ENCODE measurements at regions not wholly inside any gene's neighbourhood (a gene's known extent, or its start where the extent isn't known, plus 50 kb on each side); places are given as distances from the start of the nearest gene placed in this dataset.

DNA sequence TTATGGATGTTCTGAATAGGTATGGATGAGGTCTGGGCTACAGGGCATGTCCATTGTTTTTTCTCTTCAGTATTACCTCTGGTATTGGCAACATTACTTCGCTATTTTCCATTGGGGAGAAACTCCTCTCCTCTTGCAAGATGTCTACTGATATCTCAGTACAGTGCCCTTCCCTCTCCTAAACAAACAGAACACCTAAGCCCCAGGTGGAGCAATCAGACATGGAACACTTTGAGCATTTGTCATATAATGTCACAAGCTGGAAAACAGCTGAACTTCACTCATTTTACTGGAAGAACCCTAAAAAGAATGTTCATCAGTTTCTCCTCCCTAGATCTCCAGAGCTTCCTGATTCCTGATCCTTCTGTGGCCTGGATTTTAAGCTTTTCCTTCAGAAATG lies 339.8 kb downstream of the FRK start:
- no peak for DNase-seq (ENCODE audit: low read depth)

DNA sequence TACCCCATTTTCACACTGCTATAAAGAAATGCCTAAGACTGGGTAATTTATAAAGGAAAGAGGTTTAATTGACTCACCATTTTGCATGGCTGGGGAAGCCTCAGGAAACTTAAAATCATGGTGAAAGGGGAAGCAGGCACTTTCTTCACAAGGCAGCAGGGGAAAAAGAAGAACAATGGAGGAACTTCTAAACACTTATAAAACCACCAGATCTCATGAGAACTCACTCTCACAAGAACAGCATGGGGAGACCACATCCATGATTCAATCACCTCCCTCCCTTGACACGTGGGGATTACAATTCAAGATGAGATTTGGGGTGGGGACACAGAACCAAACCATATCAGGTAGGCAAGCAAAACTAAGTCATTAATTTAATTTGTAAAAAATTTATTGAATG lies 343.2 kb downstream of the FRK start:
- DNase-seq (ENCODE audit: low read depth) = no peak

DNA sequence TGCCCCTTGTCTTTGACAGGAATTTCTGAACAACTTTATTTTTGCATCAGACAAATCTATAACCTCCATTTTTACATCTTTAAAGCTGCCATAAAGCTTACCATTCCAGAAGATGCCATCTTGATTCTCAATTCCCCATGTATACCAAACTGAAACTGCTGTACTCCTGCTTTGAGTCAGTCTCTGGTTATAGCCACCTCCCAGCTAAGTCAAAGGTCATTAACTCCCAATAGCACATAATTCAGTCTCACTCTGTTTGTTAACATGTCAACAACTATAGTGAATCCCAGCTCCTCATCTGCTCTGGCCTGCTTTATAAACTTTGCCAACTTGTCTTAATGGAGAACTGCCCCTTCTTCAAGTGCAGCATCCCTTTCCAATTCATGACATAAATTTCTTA lies 343.6 kb downstream of the FRK start:
- no peak for DNase-seq (ENCODE audit: low read depth)

DNA sequence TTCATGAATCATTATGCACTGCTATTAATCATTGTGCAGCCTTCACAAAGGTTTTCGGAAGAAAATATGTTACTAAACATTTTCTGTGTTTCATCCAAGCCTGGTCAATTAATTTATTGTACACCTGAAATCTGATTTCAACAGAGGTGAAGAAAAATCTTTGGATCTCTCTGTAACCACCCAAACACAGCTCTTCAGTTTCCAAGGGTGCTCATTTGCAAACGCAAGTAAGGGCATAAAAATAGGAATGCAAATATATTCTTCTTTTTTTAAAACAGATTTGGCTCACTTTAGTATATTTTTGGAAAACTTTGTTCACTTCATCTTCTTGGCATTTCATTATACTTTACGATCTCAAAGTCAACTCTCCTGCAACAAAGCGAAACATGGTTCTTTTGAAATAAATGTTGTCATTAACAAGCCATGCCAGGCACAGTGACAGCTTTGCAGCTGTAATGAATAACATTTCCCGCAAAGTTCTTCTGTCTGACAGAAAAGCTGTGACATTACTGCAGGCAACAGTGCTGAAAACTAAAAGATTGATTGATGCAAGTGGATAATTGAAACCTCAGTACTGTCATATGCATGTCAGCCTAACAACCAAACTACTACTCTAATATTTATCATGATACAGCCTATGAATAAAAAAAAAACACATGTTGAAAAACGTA lies 348.3 kb downstream of the FRK start:
- no peak for DNase-seq (ENCODE audit: low read depth)

DNA sequence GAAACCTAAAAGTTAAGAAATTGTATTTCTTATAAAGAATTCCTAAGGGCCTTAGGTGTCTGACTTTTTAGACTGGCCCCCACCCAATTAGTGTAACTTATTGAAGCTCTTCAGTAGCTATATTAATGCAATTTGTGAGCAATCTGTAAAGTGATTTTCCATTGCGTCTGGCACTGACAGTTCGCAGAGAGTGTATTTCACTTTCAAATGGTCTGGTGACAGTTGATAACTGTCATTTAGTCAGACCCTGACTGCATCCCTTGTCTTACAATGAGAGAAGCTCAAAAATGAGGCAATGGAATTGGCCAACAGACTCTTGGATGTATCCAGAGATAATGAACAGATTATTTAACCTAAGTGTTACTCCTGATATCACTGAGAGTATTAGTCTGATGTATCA lies 351.8 kb downstream of the FRK start:
- no peak for DNase-seq (ENCODE audit: low read depth)

DNA sequence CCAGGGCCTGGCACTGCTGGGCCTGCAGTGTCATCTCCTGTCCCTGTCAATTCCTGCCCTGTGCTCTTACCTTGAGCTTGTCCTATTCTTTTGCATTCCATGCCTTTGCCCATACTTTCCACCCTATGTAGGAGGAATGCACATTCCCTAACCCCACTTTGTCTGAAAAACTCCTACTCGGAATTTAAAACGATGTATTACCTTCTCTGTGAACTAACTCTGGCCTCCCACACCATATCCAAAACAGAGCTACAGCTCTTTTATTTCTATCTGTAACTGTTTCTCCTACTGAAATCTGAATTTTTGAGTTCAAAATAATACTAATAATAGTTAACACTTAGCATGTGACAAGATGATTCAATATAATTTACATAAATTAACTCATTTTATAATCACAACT lies 353.7 kb downstream of the FRK start:
- DNase-seq (ENCODE audit: low read depth) = no peak

DNA sequence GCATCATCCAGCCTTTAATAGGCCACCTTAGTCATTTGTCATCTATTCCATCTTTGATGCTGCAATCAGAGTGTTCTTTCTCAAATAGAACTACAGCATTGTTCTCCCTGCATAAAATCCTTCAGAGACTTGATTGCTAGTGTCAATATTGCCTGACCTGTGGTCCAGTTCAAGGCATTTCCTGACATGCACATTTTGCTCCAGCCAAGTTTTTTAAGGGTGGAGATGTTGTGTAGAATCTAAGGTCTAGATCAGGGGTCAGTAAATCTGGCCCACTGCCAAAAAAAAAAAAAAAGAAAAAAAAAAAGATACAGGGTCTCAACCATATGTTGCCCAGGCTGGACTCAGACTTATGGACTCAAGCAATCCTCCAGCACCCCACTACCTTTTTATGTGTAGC lies 354.4 kb downstream of the FRK start:
- no peak for DNase-seq (ENCODE audit: low read depth)

DNA sequence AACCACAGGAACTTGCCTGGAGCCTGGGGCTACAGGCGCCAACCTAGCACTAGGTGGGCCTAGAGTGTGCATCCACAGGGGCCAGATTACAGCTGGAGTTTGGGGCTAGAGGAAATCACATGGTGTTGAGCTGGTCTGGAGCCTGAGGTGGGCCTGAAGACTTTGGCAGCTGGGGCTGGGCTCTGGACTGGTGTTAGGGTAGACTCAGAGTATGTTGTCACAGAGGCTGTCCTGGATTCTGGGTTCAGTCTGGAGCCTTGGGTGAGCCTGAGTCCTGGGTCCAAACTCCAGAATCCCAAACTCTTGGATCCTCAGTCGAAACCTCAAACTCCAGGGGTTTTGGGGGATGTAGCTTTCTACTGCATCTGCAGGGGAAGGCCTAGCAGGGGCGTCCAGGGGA lies 356.7 kb downstream of the FRK start:
- no peak for DNase-seq (ENCODE audit: low read depth)

DNA sequence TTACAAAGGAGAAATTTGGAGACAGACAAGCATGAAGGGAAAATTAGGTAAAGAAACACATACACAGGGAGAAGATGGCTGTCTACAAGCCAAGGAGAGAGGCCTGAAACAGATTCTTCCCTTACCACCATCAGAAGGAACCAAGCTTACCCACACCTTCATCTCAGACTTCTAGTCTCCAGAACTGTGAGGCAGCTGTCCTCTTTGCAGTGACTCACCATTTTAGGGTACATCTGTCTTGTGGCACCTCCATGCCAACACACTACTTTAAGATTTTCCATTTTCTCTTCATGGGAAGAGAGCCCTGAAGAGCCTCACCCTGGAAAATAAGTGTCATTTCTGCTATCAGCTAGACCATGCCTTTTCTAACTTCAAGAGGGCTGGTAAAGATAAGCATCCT lies 369.3 kb downstream of the FRK start:
- DNase-seq (ENCODE audit: low read depth) = no peak

DNA sequence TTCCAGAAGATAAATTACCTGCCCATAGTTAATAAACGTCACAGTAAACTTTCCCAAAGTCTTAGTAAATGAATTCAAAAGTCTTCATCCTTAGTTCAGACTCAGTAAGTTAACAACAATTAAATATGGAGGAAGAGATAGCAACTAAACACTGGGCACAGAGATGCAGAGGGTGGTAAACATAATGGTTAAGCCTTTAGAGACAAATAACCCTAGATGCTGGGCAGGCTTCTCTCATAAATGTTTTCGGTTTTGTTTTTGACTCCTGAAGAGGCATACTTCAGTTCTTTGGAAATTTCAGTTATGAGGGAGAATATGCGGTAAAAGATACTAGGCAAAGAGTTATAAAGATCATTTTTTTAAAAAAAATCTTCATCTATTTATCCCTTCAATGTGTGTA lies 369.8 kb downstream of the FRK start:
- DNase-seq (ENCODE audit: low read depth) = no peak

DNA sequence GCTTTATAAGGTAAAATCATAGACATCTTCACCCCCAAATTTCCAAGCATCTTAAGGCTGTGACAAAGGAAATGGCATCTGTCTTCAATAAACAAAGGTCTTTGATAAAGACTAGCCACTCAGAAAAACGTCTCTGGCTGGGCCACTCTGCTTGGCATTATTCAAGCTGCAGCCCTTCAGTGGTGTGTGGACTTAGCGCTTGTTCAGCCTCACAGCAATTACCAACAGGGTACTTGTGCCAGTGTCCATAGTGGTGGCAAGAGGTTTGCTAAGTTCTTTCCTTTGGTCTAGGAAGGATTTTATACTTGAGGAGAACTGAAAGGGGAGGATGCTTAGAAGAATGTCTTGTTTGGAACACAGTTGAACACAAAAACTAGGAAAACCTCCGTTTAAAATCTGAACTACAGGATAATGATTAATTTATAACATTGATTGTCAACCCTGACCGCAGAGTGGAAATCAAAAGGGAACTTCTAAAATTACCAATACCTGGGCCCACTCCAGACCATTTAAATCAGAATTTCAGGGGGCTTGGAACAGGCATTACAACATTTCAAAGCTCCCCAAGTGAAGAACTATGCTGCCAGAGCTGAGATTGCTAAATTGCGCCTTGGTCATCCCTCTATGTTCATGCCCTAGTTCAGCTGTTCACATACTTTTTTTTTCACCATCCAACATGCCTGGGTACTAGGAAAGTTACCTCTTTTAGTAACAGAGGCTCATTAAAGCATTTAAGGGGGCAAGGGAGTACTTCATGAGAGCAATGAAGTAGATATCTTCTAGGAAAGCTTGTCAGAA lies 378.5 kb downstream of the FRK start:
- DNase-seq (ENCODE audit: low read depth) = no peak

DNA sequence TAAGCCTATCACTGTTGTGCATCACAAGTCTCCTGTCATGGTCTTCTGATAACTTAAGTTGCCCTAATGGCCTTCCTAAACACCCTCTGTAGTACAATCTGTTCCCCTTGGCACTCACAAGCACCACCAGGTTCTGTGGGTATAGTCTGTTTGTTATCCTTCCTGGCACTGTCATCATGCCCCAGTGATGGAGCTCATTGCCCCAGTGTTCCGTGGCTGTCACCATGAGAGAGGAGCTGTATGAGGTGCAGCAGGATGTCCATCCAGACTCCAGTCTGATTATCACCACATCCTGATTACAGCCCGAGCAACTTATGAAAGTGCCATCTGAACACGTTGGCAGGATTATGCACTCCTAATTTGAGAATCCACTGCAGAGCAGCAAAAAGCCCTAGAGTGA lies 380.1 kb downstream of the FRK start:
- no peak for DNase-seq (ENCODE audit: low read depth)

DNA sequence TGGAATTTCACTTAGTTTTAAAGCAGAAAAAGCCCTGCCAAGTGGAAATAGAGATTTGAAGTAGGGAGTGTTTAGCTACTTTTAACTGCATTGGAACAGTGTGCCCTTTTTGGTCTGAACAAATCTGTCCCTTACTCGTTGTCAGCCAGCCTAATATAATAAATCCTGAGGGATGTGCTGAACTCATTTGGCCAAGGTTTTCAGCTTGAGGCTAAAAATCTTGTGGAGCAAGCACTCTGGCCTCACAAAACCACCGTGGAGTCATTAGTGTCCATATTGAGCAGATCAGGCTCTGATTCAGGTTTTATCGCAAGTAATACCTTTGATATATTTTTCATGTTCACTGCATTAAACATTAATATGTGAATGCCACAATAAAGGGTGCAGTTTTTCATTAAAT lies 383.5 kb downstream of the FRK start:
- DNase-seq (ENCODE audit: low read depth) = no peak

DNA sequence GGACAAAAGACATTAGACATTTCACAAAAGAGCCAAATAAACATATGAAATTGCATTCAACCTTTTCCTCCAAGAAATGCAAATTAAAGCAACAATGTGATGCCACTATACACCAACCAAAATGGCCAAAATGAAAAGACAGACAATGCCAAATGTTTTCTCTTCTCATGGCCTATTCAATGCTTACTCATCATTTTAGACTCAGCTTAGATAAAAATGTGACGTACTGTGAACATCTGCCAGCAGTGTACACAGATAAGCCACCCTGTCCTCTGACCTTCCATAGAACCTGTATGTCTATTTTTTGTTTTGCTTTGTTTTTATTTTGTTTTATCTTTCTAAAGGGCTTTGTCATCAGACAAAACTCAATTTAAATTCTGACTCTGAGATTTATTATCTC lies 385.2 kb downstream of the FRK start:
- DNase-seq (ENCODE audit: low read depth) = no peak

DNA sequence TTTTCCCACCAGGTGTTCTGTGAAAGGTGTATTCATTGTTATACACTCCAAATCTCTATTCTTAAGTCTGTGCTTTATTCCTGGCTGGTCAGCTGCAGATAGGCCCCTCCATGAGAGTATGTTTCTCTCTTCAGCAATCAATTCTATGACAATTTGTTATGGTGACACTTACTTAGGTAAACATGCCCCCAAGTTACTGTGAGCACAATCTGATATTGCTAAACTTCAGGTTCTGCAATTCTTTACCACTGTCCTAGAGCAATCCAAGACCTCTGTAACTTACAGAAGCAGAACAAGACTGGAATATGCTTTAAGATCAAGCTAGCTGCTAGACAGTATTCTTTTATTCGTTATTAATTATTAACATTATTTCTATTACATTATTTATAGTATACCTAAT lies 391.9 kb downstream of the FRK start:
- no peak for DNase-seq (ENCODE audit: low read depth)

DNA sequence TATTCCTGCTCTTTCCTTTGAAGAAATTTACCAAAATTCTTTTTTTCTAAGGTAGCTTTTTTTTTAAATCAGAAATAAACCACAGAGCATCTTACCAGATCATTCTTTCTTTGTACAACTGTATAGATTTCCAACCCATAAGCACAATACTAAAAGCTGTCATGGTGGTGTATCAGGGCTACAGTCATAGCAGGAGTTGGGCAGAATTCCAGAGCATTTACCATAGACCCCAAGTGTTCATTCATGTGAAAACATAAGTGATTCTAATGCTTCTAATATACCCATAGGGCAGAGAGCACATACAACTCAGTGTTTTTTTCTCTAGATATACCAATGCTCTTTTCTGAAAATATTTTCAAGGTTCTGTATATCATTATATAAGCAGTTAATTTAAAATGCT lies 392.5 kb downstream of the FRK start:
- DNase-seq (ENCODE audit: low read depth) = no peak

DNA sequence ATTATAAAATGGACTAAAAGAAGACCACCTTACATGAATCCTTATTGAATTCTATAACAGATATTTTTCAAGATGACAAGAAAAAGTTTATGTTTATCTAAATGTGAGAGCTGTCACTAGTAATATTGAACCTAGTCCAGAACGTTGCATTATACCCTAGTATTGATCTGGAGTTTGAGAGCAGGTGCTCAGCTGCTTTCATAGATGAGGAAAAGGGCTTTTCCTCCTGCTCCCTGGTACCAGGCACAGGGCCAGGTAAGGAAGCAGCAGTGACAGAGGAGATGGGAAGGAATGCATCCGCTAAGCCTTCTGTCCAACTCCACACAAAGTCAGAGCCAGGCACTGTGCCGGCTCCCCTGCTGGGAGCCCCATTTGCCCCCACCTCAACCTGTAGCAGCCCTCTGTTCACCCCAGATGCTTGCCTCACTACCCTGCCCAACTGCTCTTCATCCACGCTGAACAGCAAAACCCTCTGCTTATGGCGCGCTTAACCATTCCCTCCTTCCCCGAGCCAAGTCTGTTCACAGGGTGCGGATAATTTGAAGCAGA lies 393.1 kb downstream of the FRK start:
- DNase-seq (ENCODE audit: low read depth) = no peak

DNA sequence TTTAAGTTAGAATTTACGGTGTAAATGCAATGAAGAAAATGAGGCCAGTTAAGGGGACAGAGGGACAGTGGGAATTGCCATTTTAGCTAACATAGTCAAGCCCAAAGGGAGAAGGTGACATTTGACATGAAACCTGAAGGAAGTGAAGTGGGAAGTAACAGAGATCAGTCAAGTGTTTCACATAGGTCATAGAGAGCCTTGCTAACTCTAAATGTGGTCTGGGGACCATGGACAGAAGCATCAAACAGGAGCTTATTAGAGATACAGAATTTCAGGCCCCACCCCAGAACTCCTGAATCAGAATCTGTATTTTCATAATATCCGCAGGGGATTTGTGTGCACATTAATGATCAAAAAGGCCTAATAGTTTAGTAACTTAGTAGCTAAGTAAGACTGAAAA lies 393.7 kb downstream of the FRK start:
- DNase-seq (ENCODE audit: low read depth) = no peak

DNA sequence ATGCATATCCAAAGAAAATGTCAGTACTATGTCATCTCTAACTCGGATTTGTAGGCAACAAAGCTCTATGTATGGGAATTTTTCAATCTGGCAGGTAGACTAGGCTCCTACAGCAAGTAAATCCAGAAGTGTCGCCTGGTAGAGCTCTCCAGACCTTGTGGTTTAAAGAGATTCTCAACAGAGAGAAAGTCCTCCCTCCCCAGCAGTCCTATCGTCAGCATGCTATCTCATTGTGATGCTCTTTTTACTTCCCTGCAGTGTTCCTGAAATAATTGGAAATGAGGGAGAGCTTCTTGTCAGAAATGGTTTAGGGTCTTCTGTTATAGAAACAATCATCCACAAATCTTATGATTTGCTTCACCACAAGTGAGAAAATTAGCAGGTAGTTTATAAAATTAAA lies 395.4 kb downstream of the FRK start:
- DNase-seq (ENCODE audit: low read depth) = no peak

DNA sequence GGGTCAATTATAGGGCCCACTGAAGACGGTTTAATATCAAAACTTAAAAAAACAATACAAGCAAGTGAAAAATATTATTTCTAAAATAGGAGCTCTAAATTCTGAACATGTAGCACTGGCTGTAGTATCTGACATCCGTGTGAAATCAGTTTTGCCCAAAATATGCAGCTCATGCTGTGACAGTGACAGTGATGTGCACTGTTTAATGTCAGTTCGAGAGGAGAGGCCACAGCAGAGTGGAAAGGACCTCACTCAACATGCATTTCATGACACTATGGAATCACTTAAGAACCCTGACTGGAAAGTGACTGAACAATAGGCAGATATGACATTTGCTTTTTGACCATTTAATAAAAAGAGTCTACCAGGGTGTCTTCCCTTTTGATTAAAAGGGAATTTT lies 397.0 kb downstream of the FRK start:
- DNase-seq (ENCODE audit: low read depth) = no peak

DNA sequence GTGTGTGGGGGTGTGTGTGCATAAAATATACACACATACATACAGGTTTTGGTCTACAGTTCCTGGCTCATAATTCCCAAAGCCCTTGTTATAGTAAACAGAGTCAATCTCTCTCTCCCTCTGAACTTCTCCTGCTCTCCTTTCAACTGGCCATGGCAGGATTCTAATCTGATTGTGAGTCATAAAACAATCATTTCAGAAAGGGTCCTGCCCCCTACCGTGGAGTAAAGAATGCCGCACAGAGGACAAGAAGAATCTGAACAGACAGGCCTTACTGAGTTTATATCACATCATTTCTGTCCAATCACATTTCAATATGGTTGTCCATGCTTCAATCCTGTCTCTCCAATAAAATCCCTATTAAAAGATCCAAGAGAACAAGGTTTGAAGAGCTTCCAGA lies 416.9 kb downstream of the FRK start:
- no peak for DNase-seq (ENCODE audit: low read depth)

DNA sequence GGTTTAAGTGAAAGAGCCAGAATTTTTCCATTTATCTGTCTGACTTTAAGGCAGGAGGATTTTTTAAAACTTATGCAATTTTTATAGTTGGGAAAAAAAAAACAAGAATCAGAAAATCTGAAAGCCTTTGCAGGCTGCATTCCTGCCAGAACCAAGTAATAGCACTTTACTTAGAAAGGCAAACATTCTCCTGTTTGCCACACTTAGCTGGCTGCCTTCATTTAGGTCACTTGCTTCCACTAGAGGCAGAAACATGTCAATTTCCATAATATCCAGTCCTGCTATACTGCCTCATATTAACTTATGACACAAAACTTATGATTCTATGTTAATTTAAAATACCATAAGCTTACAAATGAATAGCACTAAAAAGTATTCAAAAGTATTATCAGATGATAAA lies 425.8 kb downstream of the FRK start:
- no peak for DNase-seq (ENCODE audit: low read depth)

DNA sequence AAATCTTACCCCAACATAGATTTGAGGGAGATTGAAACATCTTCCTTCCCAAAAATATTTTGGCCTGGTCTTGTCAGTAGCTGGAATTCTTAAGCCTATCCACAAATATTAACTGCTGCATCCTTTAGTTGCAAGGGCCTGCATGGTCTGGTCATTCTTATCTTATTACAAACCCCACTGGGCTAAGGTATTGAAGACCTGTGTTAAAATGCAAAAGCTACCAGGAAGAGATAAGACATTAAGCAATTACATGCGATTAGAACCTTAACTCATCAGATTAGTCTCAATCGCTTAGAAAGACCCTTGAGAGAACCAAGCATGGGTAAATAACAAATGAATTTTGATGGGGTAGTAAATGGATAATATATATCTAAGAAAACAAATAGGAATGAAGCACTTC lies 426.6 kb downstream of the FRK start:
- no peak for DNase-seq (ENCODE audit: low read depth)

DNA sequence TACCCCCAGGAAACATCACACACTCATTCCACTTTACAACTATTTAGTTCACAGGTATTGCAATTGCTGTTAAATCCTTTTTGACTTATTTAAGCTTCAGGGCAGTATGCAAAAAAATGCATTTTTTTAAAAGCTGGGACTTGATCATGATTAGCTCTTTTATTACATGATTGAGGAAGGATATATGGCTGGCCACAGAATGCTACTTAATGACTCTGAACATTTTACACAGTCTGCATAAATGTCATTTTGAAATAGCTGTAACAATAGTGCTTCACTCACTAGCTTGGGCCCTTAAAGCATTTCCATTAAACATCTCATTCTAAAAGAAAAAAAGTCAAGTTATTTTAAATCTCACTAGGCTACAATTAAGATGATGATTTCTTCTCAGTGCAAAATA lies 429.7 kb downstream of the FRK start:
- DNase-seq (ENCODE audit: low read depth) = no peak

Measured in GM04503 (cell line).